ENCODE measurements at regions not wholly inside any gene's neighbourhood (a gene's known extent, or its start where the extent isn't known, plus 50 kb on each side); places are given as distances from the start of the nearest gene placed in this dataset.
"Not testable (repeated sequence)": the region's sequence is repeated elsewhere in the genome, so short reads cannot be mapped to it uniquely, and the experiment has no call there.

DNA sequence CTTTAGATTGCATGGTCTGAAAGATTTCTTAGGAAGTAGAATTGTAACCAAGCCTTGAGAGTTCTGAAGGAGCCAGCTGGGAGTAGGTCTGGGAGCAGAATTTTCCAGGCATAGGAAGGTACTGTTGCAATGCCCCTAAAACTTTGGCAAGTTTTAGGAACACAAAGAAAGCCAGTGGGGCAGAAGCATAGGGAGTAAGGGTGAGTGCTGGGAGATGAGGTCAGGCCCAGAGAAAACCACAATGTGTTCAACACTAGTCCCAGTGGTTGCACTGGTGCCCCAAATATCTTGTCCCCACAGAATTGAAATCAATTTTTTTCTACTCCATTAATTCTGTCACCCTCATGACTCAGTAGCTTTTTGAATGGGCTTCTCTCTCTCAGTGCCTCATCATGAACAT is 120.7 kb upstream of the GALNT15 start:
- no peak for DNase-seq (ENCODE audit: low read depth in 3 of 3)

DNA sequence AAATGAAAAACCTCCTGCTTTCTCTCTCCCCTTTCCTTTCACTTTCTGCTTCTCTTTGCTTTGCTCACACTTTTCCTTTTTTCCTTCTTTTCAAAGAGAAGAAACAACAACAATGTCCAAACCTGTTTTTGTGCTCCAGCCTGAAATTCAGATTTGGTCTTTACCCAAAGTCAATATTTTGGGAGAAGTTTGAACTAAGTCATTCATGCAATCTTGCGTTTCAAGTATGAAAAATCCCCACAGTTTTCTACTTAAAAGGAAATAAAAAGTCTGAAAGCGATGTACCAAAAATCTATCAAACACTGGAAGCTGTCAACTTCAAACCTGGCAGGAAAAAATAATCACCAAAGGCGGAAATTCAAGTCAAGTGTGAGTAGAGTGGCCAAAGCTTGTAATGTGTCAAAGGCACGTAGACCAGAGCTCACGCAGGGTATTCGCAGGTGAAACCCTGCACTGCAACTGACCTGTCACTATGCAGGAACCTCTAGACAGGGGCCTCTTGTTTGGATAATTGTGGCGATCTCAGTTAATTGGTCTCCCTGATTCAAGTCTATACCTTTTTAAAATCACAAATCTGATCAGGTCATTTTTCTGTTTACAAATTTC is 118.8 kb upstream of the GALNT15 start:
- DNase-seq (ENCODE audit: low read depth in 3 of 3) = no peak

DNA sequence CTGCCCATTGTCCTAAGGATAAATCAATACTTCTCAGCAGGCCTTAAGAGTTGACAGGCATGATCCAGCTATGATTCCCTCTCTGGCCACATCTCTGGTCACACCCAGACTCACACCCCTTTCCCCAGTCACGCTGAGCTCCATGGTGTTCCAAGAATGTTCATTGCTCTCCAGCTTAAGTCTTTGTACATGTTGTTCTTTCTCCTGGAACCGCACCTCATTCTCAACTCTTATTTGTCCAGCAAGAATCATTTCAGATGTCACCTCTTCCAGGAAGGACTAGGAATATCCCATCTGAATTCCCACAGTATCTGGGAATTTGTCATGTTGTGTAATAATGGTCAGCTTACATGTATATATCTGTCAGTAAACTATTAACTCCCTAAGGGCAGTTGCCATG is 118.3 kb upstream of the GALNT15 start:
- no peak for DNase-seq (ENCODE audit: low read depth in 3 of 3)

DNA sequence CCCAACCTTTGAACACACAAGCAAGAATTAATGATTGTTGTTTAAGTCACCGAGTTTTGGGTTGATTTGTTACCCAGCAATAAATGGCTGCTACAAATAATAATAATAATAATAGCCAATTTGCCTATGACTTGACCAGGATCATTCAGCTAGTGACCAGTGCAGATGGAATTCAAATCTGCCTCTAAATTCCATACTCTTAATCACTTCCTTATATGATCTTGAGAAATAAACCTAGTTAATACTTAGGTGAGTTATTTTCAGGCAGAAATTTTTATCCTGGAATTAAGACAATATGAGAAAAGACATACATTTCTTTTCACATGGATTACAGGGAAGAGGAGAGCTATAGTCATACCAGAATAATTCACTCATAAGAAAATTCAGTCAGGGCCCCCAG is 116.0 kb upstream of the GALNT15 start:
- DNase-seq (ENCODE audit: low read depth in 3 of 3) = no peak

DNA sequence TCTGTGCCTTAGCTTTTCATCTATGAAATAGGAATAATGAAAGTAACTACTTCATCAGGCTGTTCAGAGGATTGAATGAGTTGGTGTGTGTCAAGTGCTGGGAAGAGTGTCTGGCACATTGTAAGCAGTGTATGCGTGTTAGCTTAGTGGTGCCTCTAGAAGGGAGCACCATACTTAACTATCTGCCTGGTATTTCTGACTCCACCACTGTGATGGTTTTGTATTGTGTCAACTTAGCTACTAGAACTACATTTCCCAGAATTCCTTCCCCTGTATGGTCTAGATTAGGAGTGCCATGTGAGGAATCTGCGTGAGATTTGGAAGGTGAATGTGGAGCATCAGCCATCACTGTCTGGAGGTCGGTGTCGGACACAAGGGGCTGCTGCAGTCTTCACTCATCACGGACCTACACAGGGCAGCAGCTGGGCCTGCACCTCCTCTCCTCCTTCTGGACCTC is 115.4 kb upstream of the GALNT15 start:
- DNase-seq (ENCODE audit: low read depth in 3 of 3) = no peak

DNA sequence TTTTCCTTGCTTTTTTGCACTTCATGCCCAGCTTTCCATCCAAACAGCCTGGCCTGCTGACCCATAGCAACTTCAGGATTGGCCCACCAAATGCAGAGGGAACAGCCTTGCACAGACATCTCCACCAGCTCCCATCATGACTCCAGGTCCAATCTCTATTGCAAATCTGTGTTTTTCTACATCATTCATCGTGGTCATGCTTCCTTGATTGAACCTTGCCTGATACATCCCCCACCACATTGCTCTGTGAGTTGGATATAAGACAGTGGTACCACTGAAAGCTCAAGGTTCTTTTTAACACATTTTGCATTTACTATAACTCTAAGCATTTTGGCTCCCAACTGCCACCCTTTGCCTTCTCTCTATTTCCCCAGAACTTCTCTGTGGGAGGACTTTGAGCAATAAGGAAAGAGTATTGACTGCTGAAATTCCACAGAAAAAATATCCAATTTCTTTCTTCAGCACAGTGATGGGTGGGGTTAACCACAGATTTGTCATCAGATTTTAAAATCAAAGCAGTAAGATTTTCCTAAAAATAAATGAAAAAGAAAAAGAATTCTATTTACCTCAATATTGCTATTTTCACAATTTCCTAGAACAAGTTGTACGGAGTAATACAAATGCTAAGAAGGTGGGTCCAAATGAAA is 114.6 kb upstream of the GALNT15 start:
- DNase-seq (ENCODE audit: low read depth in 3 of 3) = no peak

DNA sequence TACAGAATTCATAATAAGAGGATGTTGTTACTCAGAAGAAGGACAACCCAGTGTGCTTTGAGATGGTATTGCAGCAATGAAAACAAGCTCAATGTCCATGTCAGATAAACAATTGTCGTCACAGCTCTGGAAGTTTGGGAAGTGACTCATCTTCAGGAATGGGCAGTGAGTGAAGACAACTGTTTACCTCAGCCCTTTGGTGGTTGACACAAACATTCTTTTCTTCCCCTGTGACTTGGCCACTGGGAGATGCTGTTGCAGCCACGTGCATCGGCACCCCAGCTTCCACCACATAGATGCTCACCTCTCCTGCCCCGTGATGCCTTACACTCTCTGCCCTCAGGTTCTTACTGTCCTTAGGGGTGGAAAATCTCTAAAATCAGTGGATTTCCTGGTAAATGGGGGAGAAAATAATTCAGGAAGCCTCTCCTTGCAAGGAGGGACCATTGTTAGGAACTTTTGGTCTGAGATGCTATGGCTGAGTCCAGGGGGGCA is 114.1 kb upstream of the GALNT15 start:
- DNase-seq (ENCODE audit: low read depth in 3 of 3) = no peak

DNA sequence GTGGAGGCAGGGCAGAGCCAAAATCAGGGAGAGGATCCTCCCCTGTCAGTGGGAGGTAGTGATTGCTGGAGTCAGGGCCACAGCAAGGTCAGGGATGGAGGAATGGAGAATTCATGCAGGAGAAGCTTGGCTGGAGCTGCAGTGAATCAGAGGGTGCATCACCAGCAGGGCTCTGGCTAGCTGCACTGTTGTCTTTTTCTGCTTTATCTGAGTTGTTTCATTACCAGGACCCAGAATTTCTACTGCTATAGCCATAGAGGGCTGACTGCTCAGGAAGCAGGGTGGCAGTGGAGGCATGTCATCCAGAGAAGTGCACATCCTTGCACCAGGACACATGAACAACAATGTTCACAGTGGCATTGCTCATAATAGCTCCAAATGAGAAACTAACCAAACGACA is 113.5 kb upstream of the GALNT15 start:
- DNase-seq (ENCODE audit: low read depth in 3 of 3) = no peak

DNA sequence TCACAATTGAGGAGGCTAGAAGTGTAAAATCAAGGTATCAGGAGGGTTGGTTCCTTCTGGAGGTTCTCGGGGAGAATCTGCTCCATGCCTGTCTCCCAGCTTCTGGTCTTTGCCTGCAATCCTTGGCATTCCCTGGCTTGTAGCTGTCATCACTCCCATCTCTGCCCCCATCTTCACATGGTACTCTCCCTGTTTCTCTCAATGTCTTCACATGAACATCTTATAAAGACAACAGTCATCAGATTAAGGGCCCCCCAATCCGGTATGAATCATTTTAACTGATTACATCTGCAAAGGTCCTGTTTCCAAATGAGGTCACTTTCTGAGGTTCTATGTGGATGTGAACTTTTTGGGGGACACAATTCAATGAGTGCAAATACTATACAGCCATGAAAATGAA is 113.0 kb upstream of the GALNT15 start:
- DNase-seq (ENCODE audit: low read depth in 3 of 3) = no peak

DNA sequence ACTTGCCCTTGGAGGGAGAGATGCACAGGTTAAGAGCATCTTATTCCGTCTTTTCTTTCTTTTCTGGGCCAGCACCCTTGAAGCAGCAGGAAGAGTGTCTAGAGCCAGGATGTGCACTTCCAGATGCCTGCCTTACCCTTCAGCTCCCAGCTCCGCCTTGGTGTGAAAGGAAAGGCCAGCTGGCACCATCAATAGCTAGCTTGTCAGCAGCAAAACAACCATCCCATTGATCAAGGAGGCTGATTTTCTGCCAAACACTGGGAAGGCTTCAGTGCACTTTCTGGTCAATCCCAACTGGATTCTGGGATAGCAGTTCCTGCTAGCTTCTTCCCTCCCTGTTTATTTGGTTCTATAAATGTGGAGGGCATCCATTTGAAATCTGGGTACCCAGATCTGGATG is 110.9 kb upstream of the GALNT15 start:
- no peak for DNase-seq (ENCODE audit: low read depth in 3 of 3)

DNA sequence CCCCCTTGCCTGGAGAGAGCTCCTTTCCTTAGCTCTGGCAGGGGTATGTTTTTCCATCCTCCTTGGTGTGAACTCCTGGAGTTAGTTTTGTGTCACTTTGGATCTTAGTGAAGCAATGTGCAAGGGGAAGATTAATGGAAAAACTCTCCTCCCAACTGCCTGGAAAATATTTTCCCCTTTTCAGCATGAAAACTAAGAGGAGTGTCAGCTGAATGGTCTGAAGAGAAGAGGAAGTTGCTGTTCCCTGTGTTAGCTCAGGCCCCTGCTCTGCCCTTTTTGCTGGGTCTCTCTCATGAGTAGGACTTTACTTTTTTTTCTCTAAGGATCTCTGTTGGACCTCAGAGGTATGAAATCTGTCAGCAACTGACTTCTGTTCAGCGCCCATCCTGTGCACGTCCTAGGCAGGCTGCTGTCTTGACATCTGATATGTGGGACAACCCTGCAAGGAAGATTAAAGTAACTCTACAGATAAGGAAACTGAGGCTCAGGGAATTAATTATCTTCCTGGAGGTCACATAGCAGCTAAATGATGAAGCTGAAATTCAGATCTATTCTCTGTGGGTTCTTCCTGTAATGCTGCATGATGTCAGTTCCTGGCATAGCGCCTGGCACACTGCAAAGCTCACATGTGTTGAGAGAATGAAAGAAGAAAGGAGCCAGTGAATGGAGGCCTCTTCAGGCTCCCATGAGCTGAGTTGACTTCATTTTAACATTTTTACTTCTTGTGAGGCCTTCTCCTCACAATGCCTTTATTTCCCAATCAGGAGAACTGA is 109.7 kb upstream of the GALNT15 start:
- no peak for DNase-seq (ENCODE audit: low read depth in 3 of 3)

DNA sequence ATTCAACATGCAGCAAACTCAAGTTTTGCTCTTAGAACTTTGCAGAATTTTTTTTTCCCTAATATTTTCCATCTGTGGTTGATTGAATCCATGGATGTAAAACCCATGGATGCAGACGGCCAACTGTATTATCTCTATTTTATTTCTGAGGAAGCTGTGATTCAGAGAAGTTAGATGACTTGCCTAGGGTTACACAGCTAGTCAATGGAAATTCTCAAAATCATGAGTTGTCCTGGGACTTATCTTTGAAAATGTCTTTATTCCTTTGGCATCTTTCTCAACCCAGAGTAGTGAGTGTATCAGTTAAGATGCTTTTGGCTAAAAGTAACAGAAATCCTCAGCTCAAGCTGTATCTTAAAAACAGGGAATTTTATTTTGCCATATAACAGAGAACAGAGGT is 107.9 kb upstream of the GALNT15 start:
- DNase-seq (ENCODE audit: low read depth in 3 of 3) = no peak

DNA sequence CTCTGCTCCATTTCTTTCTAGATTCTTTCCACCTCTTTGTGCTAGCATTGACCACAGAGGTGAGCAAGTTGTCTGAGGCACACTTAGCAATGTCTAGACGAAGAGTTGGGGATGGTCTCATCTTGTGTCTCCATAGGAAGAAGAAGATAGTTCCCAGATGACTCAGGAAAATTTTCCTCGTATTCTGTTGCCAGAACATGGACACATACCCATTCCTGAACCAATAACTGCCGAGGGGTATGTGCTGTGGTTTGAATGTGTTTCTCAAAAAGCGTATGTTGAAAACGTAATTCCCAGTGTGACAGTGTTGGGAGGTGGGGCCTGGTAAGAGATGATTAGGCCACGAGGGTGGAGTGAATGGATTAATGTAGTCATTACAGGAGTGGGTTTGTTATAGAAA is 107.5 kb upstream of the GALNT15 start:
- no peak for DNase-seq (ENCODE audit: low read depth in 3 of 3)

DNA sequence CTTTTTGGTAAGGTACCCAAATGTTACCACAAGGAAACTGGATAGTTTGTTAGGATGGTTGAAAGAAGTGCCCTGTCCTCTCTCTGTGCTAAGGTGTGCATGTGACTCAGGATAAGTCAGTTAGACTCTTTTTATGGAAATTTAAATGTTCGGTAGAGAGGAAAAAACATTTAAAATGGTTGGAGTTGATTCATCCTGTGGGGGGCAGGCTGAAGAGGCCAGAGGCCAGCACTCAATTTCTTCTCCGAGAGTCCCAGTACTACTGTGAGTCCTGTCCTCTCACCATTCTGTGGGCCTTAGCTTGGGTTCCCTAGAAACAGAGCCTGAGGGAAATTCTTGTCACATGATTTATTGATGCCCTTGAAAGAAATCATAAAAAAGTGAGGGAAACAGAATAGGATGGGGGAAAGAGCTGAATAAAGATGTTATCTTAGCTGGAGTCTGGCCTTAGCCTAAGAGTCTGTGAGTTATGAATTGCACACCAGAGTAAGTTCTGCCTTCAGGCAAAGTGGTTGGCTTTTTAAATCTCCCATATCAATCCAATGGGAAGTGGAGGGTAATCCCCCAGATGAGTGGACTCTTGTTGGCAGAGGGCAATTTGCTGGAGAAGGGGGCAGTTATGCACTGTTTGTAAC is 106.5 kb upstream of the GALNT15 start:
- DNase-seq (ENCODE audit: low read depth in 3 of 3) = no peak

DNA sequence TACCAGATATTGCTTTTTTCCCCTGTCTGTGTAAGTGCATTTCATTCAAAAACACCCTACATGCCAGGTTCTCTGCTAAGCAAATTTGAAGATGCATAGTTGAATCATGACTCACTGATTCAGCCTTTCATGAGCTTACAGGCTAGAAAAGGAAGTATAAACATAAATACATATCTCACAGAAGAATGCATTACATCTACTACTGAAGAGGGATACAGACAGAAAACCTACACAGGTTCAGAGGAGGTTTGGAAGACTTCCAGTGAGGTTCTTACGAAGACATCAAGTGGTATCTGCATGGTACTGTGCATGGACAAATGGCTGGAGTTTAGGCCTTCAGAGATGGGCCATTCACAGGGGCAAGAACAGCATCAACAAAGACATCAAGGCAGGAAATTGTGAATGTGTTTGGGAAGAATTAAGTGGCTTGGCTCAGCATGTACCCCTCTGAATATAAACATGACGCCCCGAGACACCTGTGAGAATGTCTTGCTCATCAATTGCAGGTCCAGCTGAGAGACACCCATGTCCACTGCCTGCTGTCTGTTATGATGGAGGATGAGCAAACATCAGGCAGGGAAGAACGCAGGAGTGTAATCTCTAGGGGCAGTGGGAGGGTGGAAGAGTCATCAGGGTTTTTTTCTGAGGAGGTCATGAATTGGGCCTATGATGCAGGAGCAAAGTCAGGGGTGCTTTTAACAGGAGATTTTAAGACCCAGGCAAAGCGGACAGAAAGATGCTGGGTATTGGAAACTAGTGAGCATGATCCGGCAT is 105.1 kb upstream of the GALNT15 start:
- no peak for DNase-seq (ENCODE audit: low read depth in 3 of 3)

DNA sequence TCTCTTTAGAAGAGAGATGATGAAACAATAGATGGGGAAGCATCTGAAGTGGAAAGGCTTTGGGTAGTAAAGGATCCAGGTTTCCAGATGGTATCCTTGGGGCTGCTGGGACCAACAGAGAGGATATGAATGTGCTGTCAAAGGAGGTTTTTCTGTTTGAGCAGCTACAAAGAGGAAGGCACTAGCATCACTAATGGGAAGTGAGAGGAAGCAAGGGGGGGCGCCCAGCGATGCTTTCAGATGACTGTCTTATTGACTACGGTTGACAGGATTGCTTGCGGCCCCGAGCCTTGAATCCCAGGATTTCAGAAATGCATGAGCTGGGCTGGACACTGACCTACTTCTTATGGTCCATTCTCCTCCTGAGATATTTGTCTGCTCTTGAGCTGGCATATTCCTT is 103.8 kb upstream of the GALNT15 start:
- no peak for DNase-seq (ENCODE audit: low read depth in 3 of 3)

DNA sequence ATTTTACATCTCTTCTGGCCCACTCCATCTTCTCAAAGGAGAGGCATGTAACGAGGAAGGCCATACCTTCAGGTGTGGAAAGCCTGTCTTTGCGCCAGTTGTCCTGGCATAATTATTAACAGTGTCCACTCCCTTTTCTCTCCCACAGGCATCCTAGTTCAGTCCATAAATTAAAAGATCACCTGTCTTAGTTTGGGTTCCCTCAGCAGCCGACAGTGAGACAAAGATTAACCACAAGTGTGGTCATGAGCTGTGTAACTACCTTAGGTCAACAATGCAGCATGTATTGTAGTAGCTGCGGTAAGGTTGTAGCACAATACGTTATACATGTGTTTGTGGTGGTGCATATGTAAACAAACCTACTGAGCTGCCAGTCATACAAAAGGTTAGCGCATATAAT is 103.3 kb upstream of the GALNT15 start:
- DNase-seq (ENCODE audit: low read depth in 3 of 3) = no peak

DNA sequence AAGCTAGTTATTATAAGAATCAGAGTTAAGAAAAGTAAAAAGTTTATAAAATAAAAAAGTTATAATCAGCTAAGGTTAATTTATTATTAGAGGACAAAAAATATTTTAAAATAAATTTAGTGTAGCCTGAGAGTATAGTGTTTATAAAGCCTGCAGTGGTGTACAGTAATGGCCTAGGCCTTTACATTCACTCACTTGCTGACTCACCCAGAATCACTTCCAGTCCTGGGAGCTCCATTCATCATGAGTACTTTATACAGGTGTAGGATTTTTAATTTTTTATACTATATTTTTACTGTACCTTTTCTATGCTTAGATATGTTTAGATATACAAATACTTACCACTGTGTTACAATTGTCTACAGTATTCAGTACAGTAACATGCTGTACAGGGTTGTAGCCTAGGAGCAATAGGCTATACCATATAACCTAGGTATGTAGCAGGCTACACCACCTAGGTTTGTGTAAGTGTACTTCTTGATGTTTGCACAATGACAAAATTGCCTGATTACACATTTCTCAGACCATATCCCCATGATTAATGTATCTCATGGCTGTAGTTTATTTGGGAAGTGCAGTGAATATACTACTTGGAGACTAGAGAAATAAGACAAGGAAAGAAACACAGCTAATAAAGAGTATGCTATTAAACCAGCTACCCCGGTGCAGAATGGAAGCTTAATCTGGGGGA is 101.9 kb upstream of the GALNT15 start:
- DNase-seq (ENCODE audit: low read depth in 3 of 3) = no peak

DNA sequence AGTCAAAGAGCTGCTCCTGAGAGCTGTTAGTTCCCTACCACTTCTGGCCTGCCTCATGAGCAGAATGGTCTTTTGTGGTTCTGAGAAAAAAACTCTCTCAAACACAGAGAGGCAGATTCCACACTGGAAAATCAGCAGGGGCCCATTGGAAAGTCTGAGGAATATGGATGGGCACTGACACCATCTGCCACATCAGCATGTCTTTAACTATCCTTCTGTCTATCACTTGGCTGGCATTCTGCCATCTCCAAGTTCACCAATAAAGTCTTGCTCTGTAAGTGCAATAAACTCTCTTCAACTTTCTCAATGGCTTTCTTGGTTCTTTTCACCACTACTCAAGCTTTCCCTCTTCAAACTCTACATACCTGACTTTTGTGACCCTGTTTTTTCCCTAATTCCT is 101.3 kb upstream of the GALNT15 start:
- no peak for DNase-seq (ENCODE audit: low read depth in 3 of 3)

DNA sequence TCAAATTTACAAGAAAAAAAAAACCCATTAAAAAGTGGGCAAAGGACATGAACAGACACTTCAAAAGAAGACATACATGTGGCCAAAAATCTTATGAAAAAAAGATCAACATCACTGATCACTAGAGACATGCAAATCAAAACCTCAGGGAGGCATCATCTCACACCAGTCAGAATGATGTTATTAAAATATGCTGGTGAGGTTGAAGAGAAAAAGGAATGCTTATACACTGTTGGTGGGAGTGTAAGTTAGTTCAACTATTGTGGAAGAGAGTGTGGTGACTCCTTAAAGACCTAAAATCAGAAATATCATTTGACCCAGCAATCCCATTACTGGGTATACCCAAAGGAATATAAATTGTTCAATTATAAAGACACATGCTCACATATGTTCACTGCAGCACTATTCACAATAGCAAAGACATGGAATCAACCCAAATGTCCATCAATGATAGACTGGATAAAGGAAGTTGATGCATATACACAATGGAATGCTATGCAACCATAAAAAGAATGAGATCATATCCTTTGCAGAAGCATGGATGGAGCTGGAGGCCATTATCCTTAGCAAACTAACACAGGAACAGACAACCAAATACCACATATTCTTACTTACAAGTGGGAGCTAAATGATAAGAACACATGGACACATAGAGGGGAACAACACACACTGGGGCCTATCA is 100.3 kb upstream of the GALNT15 start:
- not testable (repeated sequence) for DNase-seq (ENCODE audit: low read depth in 3 of 3)

DNA sequence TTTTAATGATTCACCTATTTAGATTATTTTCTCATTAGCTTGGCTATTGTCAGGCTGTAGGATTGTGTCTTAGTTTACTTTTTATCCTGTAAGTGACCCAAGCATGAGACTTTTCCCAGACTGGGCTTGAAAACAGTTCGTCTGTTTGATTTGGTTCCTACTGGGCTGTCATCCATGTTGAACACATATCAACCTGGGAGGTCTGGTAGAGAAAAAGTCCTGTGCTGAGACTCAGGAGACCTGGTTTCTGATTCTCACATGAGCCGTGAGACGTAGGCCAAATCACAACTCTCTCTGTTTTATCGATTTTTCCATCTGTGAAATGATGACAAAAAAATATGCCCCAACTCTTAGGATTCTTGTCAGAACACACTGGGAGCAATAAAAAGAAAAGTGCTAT is 98.8 kb upstream of the GALNT15 start:
- no peak for DNase-seq (ENCODE audit: low read depth in 3 of 3)
